ENCODE measurements at regions not wholly inside any gene's neighbourhood (a gene's known extent, or its start where the extent isn't known, plus 50 kb on each side); places are given as distances from the start of the nearest gene placed in this dataset.
"Not testable (repeated sequence)": the region's sequence is repeated elsewhere in the genome, so short reads cannot be mapped to it uniquely, and the experiment has no call there.

GRCh38 chr12:28746734-28747325, 402.2 kb upstream of the FAR2 start:
- no peak for ATAC-seq

GRCh38 chr12:28750946-28751685, 398.0 kb upstream of the FAR2 start:
- no peaks in the 10 kb centered on the region for H3K4me1 ChIP-seq
- no peaks in the 10 kb centered on the region for H3K36me3 ChIP-seq (ENCODE audit: insufficient read depth in 1 of 2, low read depth in 1 of 2)
- TF ChIP-seq, protein P1, sequence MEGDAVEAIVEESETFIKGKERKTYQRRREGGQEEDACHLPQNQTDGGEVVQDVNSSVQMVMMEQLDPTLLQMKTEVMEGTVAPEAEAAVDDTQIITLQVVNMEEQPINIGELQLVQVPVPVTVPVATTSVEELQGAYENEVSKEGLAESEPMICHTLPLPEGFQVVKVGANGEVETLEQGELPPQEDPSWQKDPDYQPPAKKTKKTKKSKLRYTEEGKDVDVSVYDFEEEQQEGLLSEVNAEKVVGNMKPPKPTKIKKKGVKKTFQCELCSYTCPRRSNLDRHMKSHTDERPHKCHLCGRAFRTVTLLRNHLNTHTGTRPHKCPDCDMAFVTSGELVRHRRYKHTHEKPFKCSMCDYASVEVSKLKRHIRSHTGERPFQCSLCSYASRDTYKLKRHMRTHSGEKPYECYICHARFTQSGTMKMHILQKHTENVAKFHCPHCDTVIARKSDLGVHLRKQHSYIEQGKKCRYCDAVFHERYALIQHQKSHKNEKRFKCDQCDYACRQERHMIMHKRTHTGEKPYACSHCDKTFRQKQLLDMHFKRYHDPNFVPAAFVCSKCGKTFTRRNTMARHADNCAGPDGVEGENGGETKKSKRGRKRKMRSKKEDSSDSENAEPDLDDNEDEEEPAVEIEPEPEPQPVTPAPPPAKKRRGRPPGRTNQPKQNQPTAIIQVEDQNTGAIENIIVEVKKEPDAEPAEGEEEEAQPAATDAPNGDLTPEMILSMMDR (IDR thresholded peaks at IDR 0.05) = no peak
- no peaks in the 10 kb centered on the region for H3K27me3 ChIP-seq (ENCODE audit: insufficient read depth in 3 of 3, low read length in 2 of 3)
- H3K27ac ChIP-seq = no peak overlapping the region
- no peaks in the 10 kb centered on the region for H3K9me3 ChIP-seq
- no peak overlapping the region for H3K4me3 ChIP-seq
- no peak for DNase-seq
- no peak for ATAC-seq
- intact Hi-C loops (cut with DNase I) = no loop called here
- WGBS, 3 donors = 65 to 76% (median 75%) methylated on average over 1 of the region's 1 CpG

More at GRCh38 chr12:28746734-28747325, 402.2 kb upstream of the FAR2 start:
- intact Hi-C loops (cut with DNase I) = no loop called here
- no peak overlapping the region for H3K4me3 ChIP-seq
- H3K27me3 ChIP-seq (ENCODE audit: insufficient read depth in 3 of 3, low read length in 2 of 3) = no peaks in the 10 kb centered on the region
- H3K27ac ChIP-seq = no peak overlapping the region
- H3K9me3 ChIP-seq = no peaks in the 10 kb centered on the region
- TF ChIP-seq, protein P1 (IDR thresholded peaks at IDR 0.05) = no peak
- WGBS, 3 donors = 76 to 84% (median 84%) methylated on average over 3 of the region's 3 CpGs
- no peaks in the 10 kb centered on the region for H3K36me3 ChIP-seq (ENCODE audit: insufficient read depth in 1 of 2, low read depth in 1 of 2)
- no peaks in the 10 kb centered on the region for H3K4me1 ChIP-seq
- DNase-seq = no peak

GRCh38 chr12:28755027-28755426, 394.1 kb upstream of the FAR2 start:
- no peaks in the 10 kb centered on the region for H3K9me3 ChIP-seq
- intact Hi-C loops (cut with DNase I) = no loop called here
- whole genome bisulfite sequencing, 3 donors = 33 to 44% (median 40%) methylated on average over 1 of the region's 1 CpG

GRCh38 chr12:28759333-28759732, 389.7 kb upstream of the FAR2 start:
- Histone ChIP-seq H3K4me1 (no peaks in the 10 kb centered on the region), H3K9me3 (no peaks in the 10 kb centered on the region), H3K36me3 (ENCODE audit: insufficient read depth in 1 of 2, low read depth in 1 of 2) (no peaks in the 10 kb centered on the region), H3K27ac (no peak overlapping the region), H3K4me3 (no peak overlapping the region), H3K27me3 (ENCODE audit: insufficient read depth in 3 of 3, low read length in 2 of 3) (no peaks in the 10 kb centered on the region)
- ATAC-seq (no peak), DNase-seq (no peak)
- TF ChIP-seq, protein P1 (IDR thresholded peaks at IDR 0.05) = no peak
- WGBS, 3 donors = 62 to 67% (median 65%) methylated on average over 1 of the region's 1 CpG
- intact Hi-C loops (cut with DNase I) = no loop called here

More at GRCh38 chr12:28755027-28755426, 394.1 kb upstream of the FAR2 start:
- Histone ChIP-seq H3K36me3 (ENCODE audit: insufficient read depth in 1 of 2, low read depth in 1 of 2) (no peaks in the 10 kb centered on the region), H3K27ac (no peak overlapping the region), H3K27me3 (ENCODE audit: insufficient read depth in 3 of 3, low read length in 2 of 3) (no peaks in the 10 kb centered on the region), H3K4me1 (no peaks in the 10 kb centered on the region), H3K4me3 (no peak overlapping the region)
- no peak for ATAC-seq
- TF ChIP-seq, protein P1 (IDR thresholded peaks at IDR 0.05) = no peak
- no peak for DNase-seq

DNA sequence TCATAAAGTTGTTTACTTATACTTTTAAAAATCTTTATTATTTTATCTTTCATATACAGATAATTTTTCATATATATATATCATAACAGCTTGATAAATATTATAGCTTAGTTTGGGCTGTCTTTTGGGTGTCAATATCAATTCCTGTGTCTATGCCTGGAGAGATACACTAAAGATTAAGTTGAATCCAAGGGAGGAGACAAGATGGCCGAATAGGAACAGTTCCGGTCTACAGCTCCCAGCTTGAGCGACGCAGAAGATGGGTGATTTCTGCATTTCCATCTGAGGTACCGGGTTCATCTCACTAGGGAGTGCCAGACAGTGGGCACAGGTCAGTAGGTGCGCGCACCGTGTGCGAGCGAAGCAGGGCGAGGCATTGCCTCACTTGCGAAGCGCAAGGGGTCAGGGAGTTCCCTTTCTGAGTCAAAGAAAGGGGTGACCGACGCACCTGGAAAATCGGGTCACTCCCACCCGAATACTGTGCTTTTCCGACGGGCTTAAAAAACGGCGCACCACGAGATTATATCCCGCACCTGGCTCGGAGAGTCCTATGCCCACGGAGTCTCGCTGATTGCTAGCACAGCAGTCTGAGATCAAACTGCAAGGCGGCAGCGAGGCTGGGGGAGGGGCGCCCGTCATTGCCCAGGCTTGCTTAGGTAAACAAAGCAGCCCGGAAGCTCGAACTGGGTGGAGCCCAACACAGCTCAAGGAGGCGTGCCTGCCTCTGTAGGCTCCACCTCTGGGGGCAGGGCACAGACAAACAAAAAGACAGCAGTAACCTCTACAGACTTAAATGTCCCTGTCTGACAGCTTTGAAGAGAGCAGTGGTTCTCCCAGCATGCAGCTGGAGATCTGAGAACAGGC, 388.8 kb upstream of the FAR2 start:
- WGBS, 3 donors = 90 to 94% (median 93%) methylated on average over 29 to 33 of the region's 33 CpGs
- DNase-seq; H3K27me3 ChIP-seq (ENCODE audit: insufficient read depth in 3 of 3, low read length in 2 of 3); H3K4me3 ChIP-seq; H3K9me3 ChIP-seq; H3K27ac ChIP-seq; H3K4me1 ChIP-seq; intact Hi-C loops (cut with DNase I); H3K36me3 ChIP-seq (ENCODE audit: insufficient read depth in 1 of 2, low read depth in 1 of 2); ATAC-seq: not testable (repeated sequence)

GRCh38 chr12:28761897-28762296, 387.2 kb upstream of the FAR2 start:
- intact Hi-C loops (cut with DNase I); H3K9me3 ChIP-seq; H3K36me3 ChIP-seq (ENCODE audit: insufficient read depth in 1 of 2, low read depth in 1 of 2); ATAC-seq; H3K4me3 ChIP-seq; H3K27ac ChIP-seq; H3K27me3 ChIP-seq (ENCODE audit: insufficient read depth in 3 of 3, low read length in 2 of 3); H3K4me1 ChIP-seq; DNase-seq: not testable (repeated sequence)
- 84 to 89% (median 87%) methylated on average over 5 of the region's 5 CpGs for WGBS, 3 donors
